ENCODE measurements at regions not wholly inside any gene's neighbourhood (a gene's known extent, or its start where the extent isn't known, plus 50 kb on each side); places are given as distances from the start of the nearest gene placed in this dataset.
A peak's percentile ranks its signal among the peaks of the same experiment; 100 is the strongest.

- no peak overlapping the region for H3K4me3 Mint-ChIP-seq
- H3K4me1 Mint-ChIP-seq (ENCODE audit: low read depth) = no peaks in the 10 kb centered on the region
- H3K27ac Mint-ChIP-seq = no peak overlapping the region
- H3K36me3 Mint-ChIP-seq (ENCODE audit: low read depth) = no peaks in the 10 kb centered on the region
- H3K9me3 Mint-ChIP-seq = no peaks in the 10 kb centered on the region
- H3K27me3 Mint-ChIP-seq (ENCODE audit: insufficient read depth) = peaks cover under 1% of the 10 kb centered on the region
- no peak for DNase-seq (ENCODE audit: low spot score)
- intact Hi-C loops (cut with micrococcal nuclease) = no loop called here
Observed at GRCh38 chr17:14950686-14951085, 314.4 kb downstream of the PMP22 start.

- H3K4me1 Mint-ChIP-seq (ENCODE audit: low read depth) = no peaks in the 10 kb centered on the region
- no peak overlapping the region for H3K27ac Mint-ChIP-seq
- no peaks in the 10 kb centered on the region for H3K9me3 Mint-ChIP-seq
- intact Hi-C loops (cut with micrococcal nuclease) = no loop called here
- no peak for DNase-seq (ENCODE audit: low spot score)
- H3K4me3 Mint-ChIP-seq = no peak overlapping the region
- H3K36me3 Mint-ChIP-seq (ENCODE audit: low read depth) = no peaks in the 10 kb centered on the region
- peaks cover 2% of the 10 kb centered on the region for H3K27me3 Mint-ChIP-seq (ENCODE audit: insufficient read depth)
Observed at GRCh38 chr17:14950216-14950615, 314.9 kb downstream of the PMP22 start.

- Mint-ChIP-seq H3K9me3 (no peaks in the 10 kb centered on the region), H3K36me3 (ENCODE audit: low read depth) (no peaks in the 10 kb centered on the region), H3K4me1 (ENCODE audit: low read depth) (no peaks in the 10 kb centered on the region), H3K27ac (no peak overlapping the region), H3K27me3 (ENCODE audit: insufficient read depth) (peaks cover 2% of the 10 kb centered on the region), H3K4me3 (no peak overlapping the region)
- no peak for DNase-seq (ENCODE audit: low spot score)
- intact Hi-C loops (cut with micrococcal nuclease) = no loop called here
Observed at GRCh38 chr17:14947671-14948070, 317.5 kb downstream of the PMP22 start.

- H3K27me3 Mint-ChIP-seq (ENCODE audit: insufficient read depth) = peaks cover 2% of the 10 kb centered on the region
- no peaks in the 10 kb centered on the region for H3K4me1 Mint-ChIP-seq (ENCODE audit: low read depth)
- H3K4me3 Mint-ChIP-seq = no peak overlapping the region
- no peaks in the 10 kb centered on the region for H3K9me3 Mint-ChIP-seq
- H3K27ac Mint-ChIP-seq = no peak overlapping the region
- intact Hi-C loops (cut with micrococcal nuclease) = no loop called here
- no peak for DNase-seq (ENCODE audit: low spot score)
- H3K36me3 Mint-ChIP-seq (ENCODE audit: low read depth) = no peaks in the 10 kb centered on the region
Observed at GRCh38 chr17:14946481-14946880, 318.6 kb downstream of the PMP22 start.

- Mint-ChIP-seq H3K36me3 (ENCODE audit: low read depth) (no peaks in the 10 kb centered on the region), H3K4me3 (no peak overlapping the region), H3K4me1 (ENCODE audit: low read depth) (no peaks in the 10 kb centered on the region), H3K27me3 (ENCODE audit: insufficient read depth) (peaks cover 2% of the 10 kb centered on the region), H3K9me3 (no peaks in the 10 kb centered on the region), H3K27ac (no peak overlapping the region)
- intact Hi-C loops (cut with micrococcal nuclease) = no loop called here
- DNase-seq (ENCODE audit: low spot score) = no peak
Observed at GRCh38 chr17:14942526-14943190, 322.5 kb downstream of the PMP22 start.

- no peaks in the 10 kb centered on the region for H3K36me3 Mint-ChIP-seq (ENCODE audit: low read depth)
- no peak overlapping the region for H3K4me3 Mint-ChIP-seq
- no peak for DNase-seq (ENCODE audit: low spot score)
- peaks cover 2% of the 10 kb centered on the region for H3K27me3 Mint-ChIP-seq (ENCODE audit: insufficient read depth)
- H3K4me1 Mint-ChIP-seq (ENCODE audit: low read depth) = no peaks in the 10 kb centered on the region
- intact Hi-C loops (cut with micrococcal nuclease) = no loop called here
- no peaks in the 10 kb centered on the region for H3K9me3 Mint-ChIP-seq
- no peak overlapping the region for H3K27ac Mint-ChIP-seq
Observed at GRCh38 chr17:14940938-14941265, 324.2 kb downstream of the PMP22 start.

GRCh38 chr17:14940108-14940937 is 324.8 kb downstream of the PMP22 start:
- Mint-ChIP-seq H3K36me3 (ENCODE audit: low read depth) (no peaks in the 10 kb centered on the region), H3K27ac (no peak overlapping the region), H3K9me3 (no peaks in the 10 kb centered on the region), H3K27me3 (ENCODE audit: insufficient read depth) (no peaks in the 10 kb centered on the region), H3K4me3 (no peak overlapping the region), H3K4me1 (ENCODE audit: low read depth) (no peaks in the 10 kb centered on the region)
- intact Hi-C loops (cut with micrococcal nuclease) = no loop called here
- DNase-seq (ENCODE audit: low spot score) = no peak

GRCh38 chr17:14935845-14936485 is 329.2 kb downstream of the PMP22 start:
- H3K27me3 Mint-ChIP-seq (ENCODE audit: insufficient read depth) = no peaks in the 10 kb centered on the region
- no peak overlapping the region for H3K4me3 Mint-ChIP-seq
- no peaks in the 10 kb centered on the region for H3K36me3 Mint-ChIP-seq (ENCODE audit: low read depth)
- no peaks in the 10 kb centered on the region for H3K9me3 Mint-ChIP-seq
- no peak for DNase-seq (ENCODE audit: low spot score)
- H3K4me1 Mint-ChIP-seq (ENCODE audit: low read depth) = no peaks in the 10 kb centered on the region
- H3K27ac Mint-ChIP-seq = no peak overlapping the region
- intact Hi-C loops (cut with micrococcal nuclease) = no loop called here

GRCh38 chr17:14935139-14935841 is 329.8 kb downstream of the PMP22 start:
- intact Hi-C loops (cut with micrococcal nuclease) = no loop called here
- H3K4me1 Mint-ChIP-seq (ENCODE audit: low read depth) = no peaks in the 10 kb centered on the region
- no peak overlapping the region for H3K27ac Mint-ChIP-seq
- H3K27me3 Mint-ChIP-seq (ENCODE audit: insufficient read depth) = no peaks in the 10 kb centered on the region
- H3K4me3 Mint-ChIP-seq = no peak overlapping the region
- DNase-seq (ENCODE audit: low spot score) = no peak
- no peaks in the 10 kb centered on the region for H3K36me3 Mint-ChIP-seq (ENCODE audit: low read depth)
- H3K9me3 Mint-ChIP-seq = no peaks in the 10 kb centered on the region

- Mint-ChIP-seq H3K4me3 (no peak overlapping the region), H3K4me1 (ENCODE audit: low read depth) (no peaks in the 10 kb centered on the region), H3K27ac (no peak overlapping the region), H3K27me3 (ENCODE audit: insufficient read depth) (no peaks in the 10 kb centered on the region), H3K9me3 (no peaks in the 10 kb centered on the region), H3K36me3 (ENCODE audit: low read depth) (no peaks in the 10 kb centered on the region)
- DNase-seq (ENCODE audit: low spot score) = no peak
- intact Hi-C loops (cut with micrococcal nuclease) = no loop called here
Observed at GRCh38 chr17:14933676-14934075, 331.4 kb downstream of the PMP22 start.

- intact Hi-C loops (cut with micrococcal nuclease) = loop anchor here (1.0 to 5.0 kb wide), 3 partner anchors 626 to 1894 kb away; no protein-coding TSS in a partner anchor
- Mint-ChIP-seq H3K27ac (no peak overlapping the region), H3K9me3 (peaks cover 6% of the 10 kb centered on the region), H3K36me3 (ENCODE audit: low read depth) (no peaks in the 10 kb centered on the region), H3K4me1 (ENCODE audit: low read depth) (no peaks in the 10 kb centered on the region), H3K4me3 (no peak overlapping the region), H3K27me3 (ENCODE audit: insufficient read depth) (no peaks in the 10 kb centered on the region)
- peak; percentile 31 for DNase-seq (ENCODE audit: low spot score)
Observed at GRCh38 chr17:14926526-14927122, 338.5 kb downstream of the PMP22 start.

GRCh38 chr17:14926073-14926472 is 339.1 kb downstream of the PMP22 start:
- no peak overlapping the region for H3K4me3 Mint-ChIP-seq
- H3K4me1 Mint-ChIP-seq (ENCODE audit: low read depth) = no peaks in the 10 kb centered on the region
- no peak for DNase-seq (ENCODE audit: low spot score)
- intact Hi-C loops (cut with micrococcal nuclease) = loop anchor here (1.0 to 5.0 kb wide), 3 partner anchors 626 to 1894 kb away; no protein-coding TSS in a partner anchor
- no peaks in the 10 kb centered on the region for H3K27me3 Mint-ChIP-seq (ENCODE audit: insufficient read depth)
- no peak overlapping the region for H3K27ac Mint-ChIP-seq
- peaks cover 6% of the 10 kb centered on the region for H3K9me3 Mint-ChIP-seq
- no peaks in the 10 kb centered on the region for H3K36me3 Mint-ChIP-seq (ENCODE audit: low read depth)

Measured in activated T-helper 1 cell treated with anti-CD3 and anti-CD28 coated beads, Interleukin-12 subunit alpha, Interleukin-12 subunit beta, Interleukin-2, Interleukin-4 antibody, amounts not matched to agents 30 ng/mL and 10 ng/mL and 1 ng/mL, durations not matched to agents 14 hours and 24 hours and 36 hours (primary cell).